ENCODE measurements at regions not wholly inside any gene's neighbourhood (a gene's known extent, or its start where the extent isn't known, plus 50 kb on each side); places are given as distances from the start of the nearest gene placed in this dataset.

- CTCF ChIA-PET = no interaction called here
- H3K4me1 ChIP-seq (ENCODE audit: control insufficient read depth, insufficient read depth, low read length) = 0 out of 2 replicates have a peak, but pooled peaks cover 2% of the 10 kb centered on the region
- no peak for TF ChIP-seq ZNF2 (tag by site-specific recombination; IDR thresholded peaks at IDR 0.05)
- TF ChIP-seq GLI4 (tag by site-specific recombination; IDR thresholded peaks at IDR 0.05) = no peak
- no peak for TF ChIP-seq ZNF585B (tag by site-specific recombination; IDR thresholded peaks at IDR 0.05)
- H3K27ac ChIP-seq (ENCODE audit: extremely low read depth, low read depth, low read length) = no peak overlapping the region
- H3K36me3 ChIP-seq (ENCODE audit: control insufficient read depth in 2 of 2, insufficient read depth in 1 of 2, low read length in 2 of 2) = no peaks in the 10 kb centered on the region
- H3K9me3 ChIP-seq (ENCODE audit: control insufficient read depth, insufficient read depth, low read depth, low read length) = no peaks in the 10 kb centered on the region
- POLR2A ChIA-PET = no interaction called here
- no peak overlapping the region for H3K4me3 ChIP-seq (ENCODE audit: low read depth, low read length)
Observed at GRCh38 chr13:100940658-100941057, 266.1 kb upstream of the TMTC4 start.

- ChIA-PET CTCF (no interaction called here), POLR2A (no interaction called here)
- Histone ChIP-seq H3K27ac (ENCODE audit: extremely low read depth, low read depth, low read length) (no peak overlapping the region), H3K4me3 (ENCODE audit: low read depth, low read length) (no peak overlapping the region), H3K4me1 (ENCODE audit: control insufficient read depth, insufficient read depth, low read length) (0 out of 2 replicates have a peak, but pooled peaks cover 2% of the 10 kb centered on the region), H3K36me3 (ENCODE audit: control insufficient read depth in 2 of 2, insufficient read depth in 1 of 2, low read length in 2 of 2) (no peaks in the 10 kb centered on the region), H3K9me3 (ENCODE audit: control insufficient read depth, insufficient read depth, low read depth, low read length) (no peaks in the 10 kb centered on the region)
- TF ChIP-seq ZNF121 (tag by site-specific recombination; IDR thresholded peaks at IDR 0.05) = no peak
- TF ChIP-seq GLI4 (tag by site-specific recombination; IDR thresholded peaks at IDR 0.05) = no peak
- TF ChIP-seq ZNF184 (tag by site-specific recombination; IDR thresholded peaks at IDR 0.05) = no peak
- TF ChIP-seq ZNF623 (tag by site-specific recombination; IDR thresholded peaks at IDR 0.05) = no peak
- TF ChIP-seq AEBP2 (tag by site-specific recombination; IDR thresholded peaks at IDR 0.05; ENCODE audit: borderline replicate concordance) = no peak
- TF ChIP-seq ZNF704 (tag by site-specific recombination; IDR thresholded peaks at IDR 0.05) = no peak
- TF ChIP-seq ZNF677 (tag by site-specific recombination; IDR thresholded peaks at IDR 0.05) = no peak
- no peak for TF ChIP-seq ZNF132 (tag by site-specific recombination; IDR thresholded peaks at IDR 0.05; ENCODE audit: borderline replicate concordance)
- TF ChIP-seq ZNF747 (tag by site-specific recombination; IDR thresholded peaks at IDR 0.05) = no peak
- TF ChIP-seq ELK4 (IDR thresholded peaks at IDR 0.05; ENCODE audit: borderline replicate concordance, low read depth, low read length) = no peak
- no peak for TF ChIP-seq ZNF362 (tag by site-specific recombination; IDR thresholded peaks at IDR 0.05)
- TF ChIP-seq ZNF140 (tag by site-specific recombination; IDR thresholded peaks at IDR 0.05) = no peak
- no peak for TF ChIP-seq OSR2 (tag by site-specific recombination; IDR thresholded peaks at IDR 0.05)
- no peak for TF ChIP-seq ZBTB17 (tag by site-specific recombination; IDR thresholded peaks at IDR 0.05)
- TF ChIP-seq PRDM6 (tag by site-specific recombination; IDR thresholded peaks at IDR 0.05) = no peak
- TF ChIP-seq SP7 (tag by site-specific recombination; IDR thresholded peaks at IDR 0.05) = no peak
- TF ChIP-seq SCRT1 (tag by site-specific recombination; IDR thresholded peaks at IDR 0.05; ENCODE audit: borderline replicate concordance) = no peak
- no peak for TF ChIP-seq ZNF837 (tag by site-specific recombination; IDR thresholded peaks at IDR 0.05)
- TF ChIP-seq ZNF521 (tag by site-specific recombination; IDR thresholded peaks at IDR 0.05) = no peak
- TF ChIP-seq PATZ1 (tag by site-specific recombination; IDR thresholded peaks at IDR 0.05) = no peak
Observed at GRCh38 chr13:100933841-100934240, 259.2 kb upstream of the TMTC4 start.
